Progenitor cell of endocrine pancreas (in vitro differentiated cells): ENCODE measurements at regions not wholly inside any gene's neighbourhood (a gene's known extent, or its start where the extent isn't known, plus 50 kb on each side); places are given as distances from the start of the nearest gene placed in this dataset.

Experiments
- DNase-seq: peaks from one replicate; pipeline ENCODE4 v3.0.0; 2021; ENCODE audit warnings: low spot score; ENCODE audit not compliant: unreplicated experiment
- H3K27ac Mint-ChIP-seq: 2 replicates; pipeline ENCODE4 v1.8.0; 2021; ENCODE audit warnings: mild to moderate bottlenecking, moderate library complexity, mixed read lengths
- H3K27me3 Mint-ChIP-seq: 2 replicates; pipeline ENCODE4 v1.8.0; 2021; ENCODE audit warnings: mixed read lengths
- H3K36me3 Mint-ChIP-seq: 2 replicates; pipeline ENCODE4 v1.8.0; 2022; ENCODE audit warnings: mixed read lengths; ENCODE audit not compliant: insufficient read depth
- H3K4me1 Mint-ChIP-seq: 2 replicates; pipeline ENCODE4 v1.8.0; 2021; ENCODE audit warnings: low read depth, mixed read lengths
- H3K4me3 Mint-ChIP-seq: 2 replicates; pipeline ENCODE4 v1.8.0; 2021; ENCODE audit warnings: low read depth, mild to moderate bottlenecking, moderate library complexity, mixed read lengths
- H3K9me3 Mint-ChIP-seq: 2 replicates; pipeline ENCODE4 v1.8.0; 2021; ENCODE audit warnings: low read depth, mixed read lengths
- CTCF ChIP-seq: fragments of 200-600 bp; sonication (generic); IDR thresholded peaks from one replicate; pipeline ENCODE4 v1.5.0; 2021; ENCODE audit warnings: antibody characterized with exemption, mild to moderate bottlenecking; ENCODE audit not compliant: unreplicated experiment

- Mint-ChIP-seq H3K27ac (no peak overlapping the region), H3K36me3 (no peaks in the 10 kb centered on the region), H3K4me3 (no peak overlapping the region)
These were observed 65.3 kb downstream of the FZD1 start for GRCh38 chr7:91329571-91329970.

GRCh38 chr7:91330191-91330808 lies 66.1 kb downstream of the FZD1 start:
- Mint-ChIP-seq H3K36me3 (no peaks in the 10 kb centered on the region), H3K9me3 (no peaks in the 10 kb centered on the region)
- no peak for TF ChIP-seq CTCF

More at GRCh38 chr7:91329571-91329970, 65.3 kb downstream of the FZD1 start:
- no peak for DNase-seq
- Mint-ChIP-seq H3K27me3 (no peaks in the 10 kb centered on the region), H3K9me3 (no peaks in the 10 kb centered on the region), H3K4me1 (no peaks in the 10 kb centered on the region)
- TF ChIP-seq CTCF = no peak

GRCh38 chr7:91330866-91331265 lies 66.6 kb downstream of the FZD1 start:
- Mint-ChIP-seq H3K36me3 (no peaks in the 10 kb centered on the region), H3K9me3 (no peaks in the 10 kb centered on the region), H3K4me1 (no peaks in the 10 kb centered on the region), H3K27ac (no peak overlapping the region), H3K4me3 (no peak overlapping the region), H3K27me3 (no peaks in the 10 kb centered on the region)
- no peak for DNase-seq
- TF ChIP-seq CTCF = no peak

More at GRCh38 chr7:91330191-91330808, 66.1 kb downstream of the FZD1 start:
- no peaks in the 10 kb centered on the region for H3K27me3 Mint-ChIP-seq
- DNase-seq = no peak
- no peak overlapping the region for H3K4me3 Mint-ChIP-seq
- no peaks in the 10 kb centered on the region for H3K4me1 Mint-ChIP-seq
- H3K27ac Mint-ChIP-seq = no peak overlapping the region

- Mint-ChIP-seq H3K36me3 (no peaks in the 10 kb centered on the region), H3K9me3 (no peaks in the 10 kb centered on the region), H3K4me1 (no peaks in the 10 kb centered on the region), H3K4me3 (no peak overlapping the region), H3K27ac (no peak overlapping the region), H3K27me3 (peaks cover 1% of the 10 kb centered on the region)
- DNase-seq = no peak
- no peak for TF ChIP-seq CTCF
These were observed 71.9 kb downstream of the FZD1 start for GRCh38 chr7:91336106-91336505.

- DNase-seq = no peak
- Mint-ChIP-seq H3K27ac (no peak overlapping the region), H3K27me3 (peaks cover 4% of the 10 kb centered on the region), H3K4me3 (no peak overlapping the region), H3K4me1 (no peaks in the 10 kb centered on the region), H3K9me3 (no peaks in the 10 kb centered on the region), H3K36me3 (no peaks in the 10 kb centered on the region)
- no peak for TF ChIP-seq CTCF
These were observed 74.2 kb downstream of the FZD1 start for GRCh38 chr7:91338226-91339020.
